Left renal cortex interstitium (tissue), 4 donors: ENCODE measurements at regions not wholly inside any gene's neighbourhood (a gene's known extent, or its start where the extent isn't known, plus 50 kb on each side); places are given as distances from the start of the nearest gene placed in this dataset.

Source experiments
- DNase-seq, 4 donors: peaks; one replicate each; pipeline ENCODE4 v3.0.0-alpha.2; 2013; ENCODE audit warnings: low read depth in 4 of 4, low spot score in 2 of 4, missing footprints in 1 of 4

GRCh38 chr6:144335311-144335861 is 50.3 kb downstream of the UTRN start:
- no peak for DNase-seq

- no peak for DNase-seq
Measured at GRCh38 chr6:144335914-144336313, 50.8 kb downstream of the UTRN start.

- no peak for DNase-seq
Measured at GRCh38 chr6:144336900-144337299, 51.8 kb downstream of the UTRN start.

GRCh38 chr6:144338474-144338873 is 53.3 kb downstream of the UTRN start:
- DNase-seq, result no peak

- no peak for DNase-seq
Measured at GRCh38 chr6:144338951-144339700, 54.0 kb downstream of the UTRN start.

GRCh38 chr6:144339859-144340452 is 54.8 kb downstream of the UTRN start:
- no peak for DNase-seq

GRCh38 chr6:144340541-144341371 is 55.6 kb downstream of the UTRN start:
- no peak for DNase-seq

GRCh38 chr6:144341831-144342527 is 56.8 kb downstream of the UTRN start:
- no peak for DNase-seq

GRCh38 chr6:144343701-144344428 is 58.7 kb downstream of the UTRN start:
- DNase-seq, result no peak

- DNase-seq, result no peak
Measured at GRCh38 chr6:144344646-144345045, 59.5 kb downstream of the UTRN start.

- no peak for DNase-seq
Measured at GRCh38 chr6:144345451-144345850, 60.3 kb downstream of the UTRN start.

- no peak for DNase-seq
Measured at GRCh38 chr6:144346719-144347447, 61.7 kb downstream of the UTRN start.

GRCh38 chr6:144347448-144347759 is 62.3 kb downstream of the UTRN start:
- no peak for DNase-seq

GRCh38 chr6:144347933-144348332 is 62.8 kb downstream of the UTRN start:
- no peak for DNase-seq

GRCh38 chr6:144349690-144350527 is 64.8 kb downstream of the UTRN start:
- DNase-seq, result no peak

GRCh38 chr6:144350528-144350880 is 65.4 kb downstream of the UTRN start:
- no peak for DNase-seq

GRCh38 chr6:144351379-144352127 is 66.4 kb downstream of the UTRN start:
- no peak for DNase-seq

- DNase-seq, result no peak
Measured at GRCh38 chr6:144352331-144352730, 67.2 kb downstream of the UTRN start.
